Stimulated activated CD8-positive, alpha-beta memory T cell treated with anti-CD3 and anti-CD28 coated beads, Interleukin-7, amount 100 ng/mL, for 1 hour (primary cell): ENCODE measurements at regions not wholly inside any gene's neighbourhood (a gene's known extent, or its start where the extent isn't known, plus 50 kb on each side); places are given as distances from the start of the nearest gene placed in this dataset.
"Not testable (repeated sequence)": the region's sequence is repeated elsewhere in the genome, so short reads cannot be mapped to it uniquely, and the experiment has no call there.

Experiments used
- DNase-seq, 2 donors: peaks; one replicate each; pipeline ENCODE4 v3.0.0-alpha.2; 2020; ENCODE audit warnings: low read depth in 2 of 2

DNA sequence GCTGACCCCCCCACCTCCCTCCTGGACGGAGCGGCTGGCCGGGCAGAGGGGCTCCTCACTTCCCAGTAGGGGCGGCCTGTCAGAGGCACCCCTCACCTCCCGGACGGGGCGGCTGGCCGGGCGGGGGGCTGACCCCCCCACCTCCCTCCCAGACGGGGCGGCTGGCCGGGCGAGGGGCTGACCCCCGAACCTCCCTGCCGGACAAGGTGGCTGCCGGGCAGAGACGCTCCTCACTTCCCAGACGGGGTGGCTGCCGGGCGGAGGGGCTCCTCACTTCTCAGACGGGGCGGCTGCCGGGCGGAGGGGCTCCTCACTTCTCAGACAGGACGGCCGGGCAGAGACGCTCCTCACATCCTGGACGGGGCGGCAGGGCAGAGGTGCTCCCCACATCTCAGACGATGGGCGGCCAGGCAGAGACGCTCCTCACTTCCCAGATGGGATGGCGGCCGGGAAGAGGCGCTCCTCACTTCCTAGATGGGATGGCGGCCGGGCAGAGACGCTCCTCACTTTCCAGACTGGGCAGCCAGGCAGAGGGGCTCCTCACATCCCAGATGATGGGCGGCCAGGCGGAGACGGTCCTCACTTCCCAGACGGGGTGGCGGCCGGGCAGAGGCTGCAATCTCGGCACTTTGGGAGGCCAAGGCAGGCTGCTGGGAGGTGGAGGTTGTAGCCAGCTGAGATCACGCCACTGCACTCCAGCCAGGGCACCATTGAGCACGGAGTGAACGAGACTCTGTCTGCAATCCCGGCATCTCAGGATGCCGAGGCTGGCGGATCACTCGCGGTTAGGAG lies 66.2 kb upstream of the PAPPA2 start:
- not testable (repeated sequence) for DNase-seq

DNA sequence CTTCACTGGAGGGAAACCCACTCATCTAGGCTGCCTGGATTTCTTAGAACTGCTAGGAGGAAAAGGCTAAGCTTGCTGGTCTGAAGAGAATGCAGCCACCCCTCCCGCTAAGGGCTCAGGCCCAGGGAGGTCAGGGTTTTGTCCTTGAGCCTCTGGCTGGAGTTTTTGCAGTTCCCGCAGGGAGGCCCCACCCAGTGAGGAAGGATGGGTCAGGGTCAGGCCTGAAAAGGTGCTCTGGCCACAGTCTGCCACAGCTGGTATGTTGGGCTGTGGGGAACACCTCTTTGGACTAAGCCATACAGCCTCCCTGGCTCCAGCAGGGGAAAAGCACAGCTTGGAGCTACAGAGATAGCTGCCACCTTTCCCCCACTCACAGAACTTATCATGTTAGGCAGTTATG lies 71.4 kb upstream of the PAPPA2 start:
- DNase-seq = no peak

DNA sequence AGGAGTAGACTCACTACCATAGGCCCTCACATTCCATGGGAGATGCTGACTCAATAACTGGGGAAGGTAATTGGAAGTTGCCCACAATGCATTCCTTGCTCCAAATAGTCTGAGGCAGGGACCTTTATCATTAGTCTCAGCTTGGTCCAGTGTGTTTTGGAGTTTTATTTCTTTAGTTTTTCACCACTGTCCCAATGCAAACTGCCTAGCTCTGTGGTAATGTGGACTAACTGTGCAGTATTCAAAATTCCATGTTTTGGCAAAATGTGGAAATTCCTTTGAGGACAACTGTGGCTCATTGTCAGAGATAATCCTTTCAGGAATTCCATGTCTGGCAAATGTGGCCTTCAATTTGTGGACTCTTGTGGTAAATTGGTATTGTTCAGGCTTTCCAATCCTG lies 78.1 kb upstream of the PAPPA2 start:
- DNase-seq = no peak

DNA sequence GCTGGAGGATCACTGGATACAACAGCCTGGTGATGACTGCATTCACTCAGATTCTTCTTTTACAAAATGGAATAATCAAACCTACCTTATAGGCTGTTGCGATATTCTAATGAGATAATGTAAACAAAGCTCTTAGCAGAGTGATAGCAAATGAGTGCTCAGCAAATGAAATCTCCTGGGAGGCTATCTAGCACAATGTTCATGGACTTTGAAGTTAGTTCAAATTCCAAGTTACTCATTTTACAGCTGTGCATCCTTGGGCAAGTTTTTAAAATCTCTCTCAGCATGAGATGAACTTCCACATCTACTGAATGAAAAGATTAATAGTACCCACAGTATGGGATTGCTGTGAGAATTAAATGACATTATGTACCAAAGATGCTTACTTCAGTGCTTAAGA lies 80.8 kb upstream of the PAPPA2 start:
- no peak for DNase-seq

DNA sequence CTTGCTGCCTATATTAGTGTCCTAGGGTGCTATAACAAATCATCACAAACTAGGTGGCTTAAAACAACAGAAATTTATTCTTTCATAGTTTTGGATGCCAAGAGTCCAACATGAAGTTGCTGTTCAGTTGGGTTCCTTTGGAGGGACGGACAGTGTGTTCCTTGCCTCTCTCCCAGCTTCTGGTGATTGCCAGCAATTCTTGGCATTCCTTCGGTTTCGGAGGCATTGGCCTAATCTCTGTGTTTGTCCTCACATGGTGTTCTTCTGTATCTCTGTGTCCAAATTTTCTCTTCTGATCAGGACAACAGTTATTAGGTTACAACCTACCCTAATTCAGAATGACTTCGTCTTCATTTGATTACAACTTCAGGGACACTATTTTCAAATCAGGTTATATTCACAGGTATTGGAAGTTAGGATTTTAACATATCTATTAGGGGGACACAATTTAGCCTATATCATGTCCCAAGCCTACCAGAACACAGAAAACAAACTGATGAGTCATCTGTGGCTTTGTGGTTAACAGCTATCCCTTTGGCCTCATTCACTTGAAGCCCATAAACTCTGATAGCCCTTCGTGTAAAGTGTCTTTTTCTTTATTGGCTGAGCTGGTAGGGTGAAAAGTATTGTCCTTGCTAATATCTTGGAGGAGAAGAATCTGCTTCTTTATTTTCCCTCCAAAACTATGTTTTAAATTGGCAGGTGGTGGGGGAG lies 83.2 kb upstream of the PAPPA2 start:
- DNase-seq = no peak

DNA sequence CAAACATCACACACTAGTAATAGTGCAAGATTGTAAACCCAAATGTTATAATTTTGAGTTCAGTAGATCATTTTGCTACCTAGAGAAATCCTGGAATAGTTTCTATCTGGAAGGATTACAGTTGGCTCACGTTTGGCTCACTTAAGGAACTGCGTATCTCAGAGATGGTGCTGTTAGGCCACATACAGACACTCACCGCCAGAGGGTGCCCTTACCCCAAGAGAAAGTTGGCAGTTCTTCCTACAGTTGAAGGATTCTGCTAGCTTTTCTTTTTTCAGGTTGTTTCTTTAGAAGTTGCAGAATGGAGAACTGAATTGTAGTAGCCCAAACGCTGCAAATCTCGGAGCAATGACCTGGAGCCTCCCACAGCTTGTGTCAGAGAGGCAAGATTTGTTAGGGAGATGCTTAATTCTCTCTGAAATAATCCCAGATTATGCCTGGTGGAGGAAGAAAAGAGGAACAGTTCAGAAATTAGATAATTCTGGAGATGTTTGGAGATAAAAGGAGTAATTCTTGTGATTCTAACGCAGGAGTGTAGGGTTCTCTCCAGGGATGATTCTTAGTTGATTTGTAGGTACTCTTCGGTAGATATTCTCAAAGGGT lies 87.9 kb upstream of the PAPPA2 start:
- DNase-seq = peak in 1 of 2 donors; percentile 19

DNA sequence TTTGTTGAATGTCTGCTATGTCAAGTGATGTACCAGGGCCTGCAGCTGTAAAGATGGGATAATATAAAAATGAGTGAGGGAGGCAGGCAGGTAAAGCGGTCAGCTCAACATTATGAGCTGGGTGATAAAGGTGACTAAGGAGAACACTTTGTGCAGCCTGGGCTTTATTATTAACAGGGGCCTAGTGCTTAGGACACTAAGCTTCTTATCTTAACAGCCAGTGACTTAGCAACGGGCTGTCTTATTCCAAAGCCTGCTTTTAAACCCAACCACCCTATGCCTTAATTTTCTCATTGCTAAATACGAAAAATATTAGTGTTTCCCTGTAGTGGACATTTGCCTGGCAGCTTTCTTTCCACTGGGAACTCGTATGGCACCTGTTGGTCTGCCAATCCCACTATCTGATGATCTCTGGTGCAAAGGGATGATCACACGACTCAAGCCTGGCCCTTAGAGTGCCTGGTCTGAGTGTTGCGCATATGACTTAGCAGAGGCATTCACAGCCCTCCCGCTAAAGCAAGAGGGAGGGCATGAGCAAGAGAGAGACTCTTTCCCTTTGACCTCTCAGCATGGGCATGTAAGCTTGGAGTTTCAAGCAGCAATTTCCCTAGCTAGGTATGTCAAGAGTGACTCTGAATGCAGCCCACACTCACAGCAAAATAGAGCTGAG lies 98.6 kb upstream of the PAPPA2 start:
- DNase-seq = no peak

DNA sequence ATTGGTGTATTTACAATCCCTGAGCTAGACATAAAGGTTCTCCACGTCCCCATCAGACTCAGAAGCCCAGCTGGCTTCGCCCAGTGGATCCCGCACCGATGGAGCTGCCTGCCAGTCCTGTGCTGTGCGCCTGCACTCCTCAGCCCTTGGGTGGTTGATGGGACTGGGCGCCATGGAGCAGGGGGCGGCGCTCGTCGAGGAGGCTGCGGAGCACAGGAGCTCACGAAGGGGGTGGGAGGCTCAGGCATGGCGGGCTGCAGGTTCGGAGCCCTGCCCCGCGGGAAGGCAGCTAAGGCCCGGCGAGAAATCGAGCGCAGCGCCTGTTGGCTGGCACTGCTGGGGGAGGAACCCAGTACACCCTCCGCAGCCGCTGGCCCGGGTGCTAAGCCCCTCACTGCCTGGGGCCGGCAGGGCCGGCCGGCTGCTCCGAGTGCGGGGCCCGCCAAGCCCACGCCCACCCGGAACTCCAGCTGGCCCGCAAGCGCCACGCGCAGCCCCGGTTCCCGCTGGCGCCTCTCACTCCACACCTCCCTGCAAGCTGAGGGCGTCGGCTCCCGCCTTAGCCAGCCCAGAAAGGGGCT lies 113.8 kb upstream of the PAPPA2 start:
- DNase-seq = not testable (repeated sequence)

DNA sequence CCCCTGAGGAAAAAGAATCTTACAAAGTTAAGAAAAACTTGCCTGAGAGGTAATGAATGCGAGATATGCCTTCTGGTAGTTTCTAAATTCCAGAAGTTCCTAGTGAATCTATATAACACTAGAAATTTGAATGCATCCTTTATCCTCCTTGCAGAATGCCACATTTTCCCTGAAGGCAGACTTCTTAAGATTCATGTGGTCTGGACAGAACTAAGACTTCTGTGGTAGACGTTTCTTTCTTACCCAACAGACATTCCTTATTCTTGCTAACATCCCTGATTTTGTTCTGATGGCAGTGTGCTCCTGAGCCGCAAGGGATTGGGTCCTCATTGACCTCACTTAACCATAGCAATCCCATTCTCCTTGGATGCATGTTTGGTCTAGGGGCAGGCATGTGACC lies 121.3 kb upstream of the PAPPA2 start:
- no peak for DNase-seq

DNA sequence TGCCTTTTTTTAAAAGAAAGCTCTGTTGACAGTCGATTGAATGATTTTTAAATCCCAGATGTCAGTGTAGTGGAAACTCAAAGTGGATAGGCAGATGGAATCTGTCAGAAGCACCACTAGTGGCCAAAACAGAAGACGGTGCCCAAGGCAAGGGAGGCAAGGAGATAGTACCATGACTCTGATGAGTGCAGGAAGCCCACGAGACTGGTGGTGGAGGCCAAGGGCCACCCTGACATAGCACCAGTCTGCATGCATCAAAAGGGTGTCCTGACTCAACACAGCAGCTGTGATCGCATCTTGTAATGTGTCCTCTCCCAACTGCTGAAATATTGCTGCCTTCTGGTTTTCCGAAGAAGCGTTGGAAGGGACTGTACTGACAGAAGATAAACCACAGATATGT lies 124.1 kb upstream of the PAPPA2 start:
- no peak for DNase-seq

DNA sequence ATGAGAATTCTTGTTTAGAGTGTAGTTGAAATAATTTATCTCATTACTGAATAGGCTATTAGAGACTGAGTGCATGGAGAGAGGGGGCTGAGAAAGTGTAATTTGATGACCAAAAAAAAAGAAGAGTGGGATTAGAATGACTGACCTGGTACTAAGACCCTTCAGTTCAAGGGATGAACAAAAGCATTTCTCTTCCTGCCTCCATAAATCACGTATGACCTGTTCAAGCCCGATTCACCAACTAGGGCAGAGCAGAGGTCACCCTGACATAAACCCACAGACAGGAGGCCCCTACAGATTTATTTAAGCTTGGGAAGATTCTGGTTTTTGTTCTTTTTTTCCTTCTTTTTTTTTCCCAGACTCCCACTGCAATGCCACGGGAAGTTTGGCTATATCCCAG lies 123.7 kb upstream of the COP1 start:
- DNase-seq = no peak

DNA sequence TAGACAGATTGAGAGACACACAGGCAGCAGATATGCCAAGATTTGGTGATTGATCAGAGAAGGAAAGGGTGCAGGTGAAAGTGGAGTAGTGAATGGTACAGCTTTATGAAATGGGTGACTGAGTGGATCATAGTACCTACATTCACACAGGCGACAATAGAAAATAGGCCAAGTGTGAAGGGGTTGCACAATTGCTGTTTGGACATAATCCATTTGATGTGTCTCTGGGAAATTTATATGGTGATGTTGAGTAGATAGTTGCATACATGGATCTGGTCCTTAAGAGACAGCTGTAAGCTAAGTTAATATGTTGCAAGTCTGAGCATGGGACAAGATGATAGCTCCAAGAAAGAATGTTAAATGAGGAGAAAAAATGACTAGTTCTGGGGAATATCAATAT lies 118.6 kb upstream of the COP1 start:
- no peak for DNase-seq

DNA sequence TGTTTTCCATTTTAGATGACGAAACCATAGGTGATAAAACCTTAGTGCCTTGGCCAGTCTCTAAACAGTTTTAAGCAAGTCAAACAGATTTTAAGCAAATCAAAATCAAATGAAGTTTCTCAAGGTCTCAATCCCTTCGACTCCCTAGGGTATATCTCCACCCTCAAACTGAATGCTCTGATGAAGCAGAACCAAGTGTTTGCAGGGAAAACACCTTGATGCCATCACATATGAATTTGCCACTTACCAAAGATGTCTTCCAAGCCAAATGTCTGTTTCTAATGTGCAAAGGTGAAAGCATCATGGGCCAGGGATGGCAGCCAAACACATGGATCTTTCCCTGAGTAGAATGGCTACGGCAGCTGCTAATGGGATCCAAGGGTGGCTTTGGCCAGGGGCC lies 116.4 kb upstream of the COP1 start:
- no peak for DNase-seq

DNA sequence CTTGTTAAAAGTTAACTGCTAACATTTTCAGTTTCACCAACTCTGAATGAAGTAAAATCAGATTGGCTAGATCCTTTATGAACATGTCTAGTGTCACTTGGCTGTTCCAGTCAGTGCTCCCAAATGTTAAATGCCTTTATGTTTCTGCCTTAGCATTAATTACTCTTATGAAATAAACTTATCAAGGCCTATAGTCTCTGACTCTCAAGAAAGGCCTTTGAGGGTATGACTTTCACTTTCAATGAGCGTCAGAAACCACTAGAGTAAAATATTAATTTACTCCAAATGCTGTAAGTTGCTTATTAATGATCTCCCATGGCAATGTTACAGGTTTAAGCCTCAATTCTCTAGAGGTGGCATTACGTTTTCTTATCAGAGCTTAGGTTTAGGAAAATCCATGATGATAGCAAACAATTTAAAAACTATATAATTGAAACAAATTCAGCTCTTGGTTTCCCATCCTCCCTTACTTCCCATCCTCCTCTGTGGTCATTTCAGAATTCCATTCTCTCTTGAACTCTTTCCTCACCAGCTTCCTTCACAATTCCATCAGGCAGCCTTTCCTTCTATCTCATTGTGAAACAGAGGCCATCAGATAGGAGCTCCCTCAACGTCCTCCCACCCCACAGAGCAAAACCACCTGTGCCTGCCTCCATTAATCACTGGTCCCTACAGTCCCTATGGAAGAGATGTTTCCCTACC lies 108.6 kb upstream of the COP1 start:
- no peak for DNase-seq

DNA sequence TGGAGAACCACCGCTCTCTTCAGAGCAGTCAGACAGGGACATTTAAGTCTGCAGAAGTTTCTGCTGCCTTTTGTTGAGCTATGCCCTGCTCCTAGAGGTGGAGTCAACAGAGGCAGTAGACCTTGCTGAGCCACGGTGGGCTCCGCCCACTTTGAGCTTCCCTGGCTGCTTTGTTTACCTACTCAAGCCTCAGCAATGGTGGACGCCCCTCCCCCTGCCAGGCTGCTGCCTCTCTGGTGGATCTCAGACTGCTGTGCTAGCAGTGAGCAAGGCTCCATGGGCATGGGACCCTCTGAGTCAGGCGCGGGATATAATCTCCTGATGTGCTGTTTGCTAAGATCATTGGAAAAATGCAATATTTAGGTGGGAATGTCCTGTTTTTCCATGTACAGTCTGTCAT lies 89.5 kb upstream of the COP1 start:
- DNase-seq = not testable (repeated sequence)

DNA sequence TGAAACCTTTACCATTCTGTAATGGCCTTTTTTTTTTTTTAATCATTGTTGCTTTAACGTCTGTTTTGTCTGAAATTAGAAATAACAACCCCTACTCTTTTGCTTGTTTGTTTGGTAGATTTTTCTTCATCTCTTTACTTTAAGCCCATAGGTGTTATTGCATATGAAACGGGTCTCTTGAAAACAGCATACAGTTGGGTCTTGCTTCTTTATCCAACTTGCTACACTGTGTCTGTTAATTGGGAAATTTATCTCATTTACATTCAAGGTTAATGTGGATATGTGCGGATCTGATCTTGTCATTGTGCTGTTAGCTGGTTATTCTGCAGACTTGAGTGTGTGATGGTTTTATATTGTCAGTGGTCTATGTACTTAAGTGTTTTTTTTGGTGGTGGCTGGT lies 78.9 kb upstream of the COP1 start:
- DNase-seq = no peak

DNA sequence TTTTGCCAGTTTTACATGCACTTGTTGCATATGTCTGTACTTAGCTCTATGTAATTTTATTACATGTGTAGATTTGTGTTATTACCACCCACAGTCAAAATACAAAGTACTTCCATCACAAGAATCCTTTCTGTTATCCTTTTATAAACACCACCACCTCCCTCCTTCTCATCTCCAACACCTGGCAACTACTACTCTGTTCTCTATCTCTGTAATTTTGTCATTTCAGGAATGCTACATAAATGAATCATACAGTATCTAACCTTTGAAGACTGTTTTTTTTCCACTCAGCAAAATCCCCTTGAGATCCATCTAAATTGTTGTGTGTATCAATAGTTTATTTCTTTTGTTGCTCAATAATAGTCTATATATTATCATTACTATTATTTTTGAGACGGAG lies 64.5 kb upstream of the COP1 start:
- DNase-seq = no peak
